Activated CD4-positive, alpha-beta T cell treated with anti-CD3 and anti-CD28 coated beads, Interleukin-2, amount 50 U/mL, for 4 hours (primary cell): ENCODE measurements at regions not wholly inside any gene's neighbourhood (a gene's known extent, or its start where the extent isn't known, plus 50 kb on each side); places are given as distances from the start of the nearest gene placed in this dataset.

Source experiments
- DNase-seq, 2 experiments: peaks; one replicate each; pipeline ENCODE4 v3.0.0-alpha.2; 2020

- no peak for DNase-seq
Measured at GRCh38 chr17:77763575-77763974, 194.9 kb upstream of the TNRC6C start.

GRCh38 chr17:77765292-77765691 is 193.2 kb upstream of the TNRC6C start:
- DNase-seq = no peak

- no peak for DNase-seq
Measured at GRCh38 chr17:77767148-77767547, 191.4 kb upstream of the TNRC6C start.

GRCh38 chr17:77768248-77768852 is 190.2 kb upstream of the TNRC6C start:
- DNase-seq = no peak

GRCh38 chr17:77769215-77769614 is 189.3 kb upstream of the TNRC6C start:
- DNase-seq = no peak

GRCh38 chr17:77769762-77770161 is 188.7 kb upstream of the TNRC6C start:
- no peak for DNase-seq

GRCh38 chr17:77770331-77771105 is 188.0 kb upstream of the TNRC6C start:
- DNase-seq = no peak

GRCh38 chr17:77771145-77771544 is 187.4 kb upstream of the TNRC6C start:
- no peak for DNase-seq

- DNase-seq = no peak
Measured at GRCh38 chr17:77771587-77771986, 186.9 kb upstream of the TNRC6C start.

GRCh38 chr17:77771998-77772397 is 186.5 kb upstream of the TNRC6C start:
- no peak for DNase-seq

- DNase-seq = peak; percentile 53 to 56
Measured at GRCh38 chr17:77772461-77772897, 186.0 kb upstream of the TNRC6C start.

GRCh38 chr17:77772899-77773358 is 185.6 kb upstream of the TNRC6C start:
- no peak for DNase-seq

GRCh38 chr17:77774182-77774581 is 184.3 kb upstream of the TNRC6C start:
- DNase-seq = no peak

- no peak for DNase-seq
Measured at GRCh38 chr17:77778636-77779489, 179.6 kb upstream of the TNRC6C start.

- no peak for DNase-seq
Measured at GRCh38 chr17:77779711-77780539, 178.6 kb upstream of the TNRC6C start.

- DNase-seq = no peak
Measured at GRCh38 chr17:77781536-77781935, 177.0 kb upstream of the TNRC6C start.

GRCh38 chr17:77782201-77782600 is 176.3 kb upstream of the TNRC6C start:
- no peak for DNase-seq

- DNase-seq = no peak
Measured at GRCh38 chr17:77782611-77783010, 175.9 kb upstream of the TNRC6C start.

- peak; percentile 61 for DNase-seq
Measured at GRCh38 chr17:77783991-77784820, 174.3 kb upstream of the TNRC6C start.

GRCh38 chr17:77785312-77785905 is 173.1 kb upstream of the TNRC6C start:
- DNase-seq = no peak

GRCh38 chr17:77786090-77786489 is 172.4 kb upstream of the TNRC6C start:
- no peak for DNase-seq
